Activated CD8-positive, alpha-beta T cell treated with anti-CD3 and anti-CD28 coated beads for 36 hours (primary cell): ENCODE measurements at regions not wholly inside any gene's neighbourhood (a gene's known extent, or its start where the extent isn't known, plus 50 kb on each side); places are given as distances from the start of the nearest gene placed in this dataset.

Experiments used
- ATAC-seq: fragments of 200-7000 bp; cut with Tn5 transposase; one replicate; pipeline ENCODE4 v1.10.0; 2021; ENCODE audit warnings: mild to moderate bottlenecking, moderate library complexity
- CTCF ChIA-PET: fragments of 350-600 bp; sonication (Branson Sonifier 250); formaldehyde crosslinking; loops from one replicate; lab custom pipeline; 2021; ENCODE audit warnings: antibody characterized with exemption; lab: Charles Lee
- POLR2A ChIA-PET: fragments of 350-600 bp; sonication (Branson Sonifier 250); formaldehyde crosslinking; loops from one replicate; lab custom pipeline; 2021; ENCODE audit warnings: antibody characterized with exemption; lab: Charles Lee
- DNase-seq: peaks from one replicate; pipeline ENCODE4 v3.0.0-alpha.2; 2020
- H3K27ac Mint-ChIP-seq: one replicate; pipeline ENCODE4 v1.8.0; 2021; ENCODE audit warnings: mild to moderate bottlenecking, mixed read lengths
- H3K27me3 Mint-ChIP-seq: one replicate; pipeline ENCODE4 v1.8.0; 2021; ENCODE audit warnings: mixed read lengths
- H3K36me3 Mint-ChIP-seq: one replicate; pipeline ENCODE4 v1.8.0; 2021; ENCODE audit warnings: low read depth, mixed read lengths
- H3K4me1 Mint-ChIP-seq: one replicate; pipeline ENCODE4 v1.8.0; 2021; ENCODE audit warnings: low read depth, mixed read lengths
- H3K4me3 Mint-ChIP-seq: one replicate; pipeline ENCODE4 v1.8.0; 2021; ENCODE audit warnings: mild to moderate bottlenecking, moderate library complexity, mixed read lengths
- H3K9me3 Mint-ChIP-seq: one replicate; pipeline ENCODE4 v1.8.0; 2021; ENCODE audit warnings: mixed read lengths
- intact Hi-C: fragments of 100-400 bp; cut with micrococcal nuclease; formaldehyde crosslinking; loops from one replicate; pipeline ENCODE4 v1.10.0; 2022
- TF ChIP-seq, protein P1 (sequence below): fragments of 200-600 bp; IDR thresholded peaks from one replicate; pipeline ENCODE4 v1.8.0; 2022; ENCODE audit warnings: antibody characterized with exemption, mild to moderate bottlenecking

DNA sequence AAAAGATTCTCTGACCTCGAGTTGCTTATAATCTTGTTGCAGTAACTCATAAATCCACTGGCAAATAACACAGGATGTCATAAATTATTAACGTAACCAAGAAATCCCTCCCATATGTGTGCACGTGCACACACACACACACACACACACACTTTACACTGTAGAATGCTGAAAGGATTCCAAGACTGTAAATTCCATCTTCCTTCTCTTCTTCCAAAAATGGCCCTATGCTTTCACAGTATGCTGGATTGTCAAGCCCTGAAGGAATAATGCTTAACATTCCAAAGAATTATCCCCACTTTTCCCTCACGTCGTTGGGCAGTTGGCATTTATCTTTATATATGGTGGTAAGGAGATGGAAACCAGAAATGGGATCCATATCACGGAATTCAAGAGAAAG is 117.5 kb upstream of the CRIM1 start:
- H3K36me3 Mint-ChIP-seq, result peaks cover 10% of the 10 kb centered on the region
- H3K4me1 Mint-ChIP-seq, result peaks cover 53% of the 10 kb centered on the region
- H3K9me3 Mint-ChIP-seq, result peaks cover 9% of the 10 kb centered on the region
- DNase-seq (no peak), ATAC-seq (no peak)
- ChIA-PET POLR2A (no interaction called here), CTCF (no interaction called here)
- intact Hi-C loops, result no loop called here
- H3K4me3 Mint-ChIP-seq, result no peak overlapping the region
- TF ChIP-seq, protein P1, sequence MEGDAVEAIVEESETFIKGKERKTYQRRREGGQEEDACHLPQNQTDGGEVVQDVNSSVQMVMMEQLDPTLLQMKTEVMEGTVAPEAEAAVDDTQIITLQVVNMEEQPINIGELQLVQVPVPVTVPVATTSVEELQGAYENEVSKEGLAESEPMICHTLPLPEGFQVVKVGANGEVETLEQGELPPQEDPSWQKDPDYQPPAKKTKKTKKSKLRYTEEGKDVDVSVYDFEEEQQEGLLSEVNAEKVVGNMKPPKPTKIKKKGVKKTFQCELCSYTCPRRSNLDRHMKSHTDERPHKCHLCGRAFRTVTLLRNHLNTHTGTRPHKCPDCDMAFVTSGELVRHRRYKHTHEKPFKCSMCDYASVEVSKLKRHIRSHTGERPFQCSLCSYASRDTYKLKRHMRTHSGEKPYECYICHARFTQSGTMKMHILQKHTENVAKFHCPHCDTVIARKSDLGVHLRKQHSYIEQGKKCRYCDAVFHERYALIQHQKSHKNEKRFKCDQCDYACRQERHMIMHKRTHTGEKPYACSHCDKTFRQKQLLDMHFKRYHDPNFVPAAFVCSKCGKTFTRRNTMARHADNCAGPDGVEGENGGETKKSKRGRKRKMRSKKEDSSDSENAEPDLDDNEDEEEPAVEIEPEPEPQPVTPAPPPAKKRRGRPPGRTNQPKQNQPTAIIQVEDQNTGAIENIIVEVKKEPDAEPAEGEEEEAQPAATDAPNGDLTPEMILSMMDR, result no peak
- no peak overlapping the region for H3K27ac Mint-ChIP-seq
- H3K27me3 Mint-ChIP-seq, result peaks cover 6% of the 10 kb centered on the region

DNA sequence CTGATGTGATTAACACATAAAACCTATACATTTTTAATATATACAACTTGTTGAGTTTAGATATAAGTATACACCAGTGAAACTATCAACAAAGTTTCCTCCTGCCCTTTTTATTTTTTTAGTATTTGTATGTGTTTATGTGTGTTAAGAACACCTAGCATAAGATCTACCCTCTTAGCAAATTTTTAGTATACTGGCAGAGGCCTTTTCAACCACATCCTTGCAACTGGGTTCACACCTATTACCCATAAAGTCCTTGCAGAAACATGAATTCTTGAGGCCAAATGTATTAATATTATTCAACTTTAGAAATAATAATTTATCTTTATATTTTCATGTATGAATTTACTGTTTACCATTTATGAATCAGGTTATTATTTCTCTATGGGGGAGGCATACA is 119.7 kb upstream of the CRIM1 start:
- ChIA-PET CTCF (no interaction called here), POLR2A (no interaction called here)
- ATAC-seq (no peak), DNase-seq (no peak)
- intact Hi-C loops, result no loop called here
- TF ChIP-seq, protein P1, result no peak
- peaks cover 10% of the 10 kb centered on the region for H3K9me3 Mint-ChIP-seq
- peaks cover 32% of the 10 kb centered on the region for H3K4me1 Mint-ChIP-seq
- H3K27ac Mint-ChIP-seq, result no peak overlapping the region
- no peak overlapping the region for H3K4me3 Mint-ChIP-seq
- peaks cover 10% of the 10 kb centered on the region for H3K36me3 Mint-ChIP-seq
- peaks cover 9% of the 10 kb centered on the region for H3K27me3 Mint-ChIP-seq

DNA sequence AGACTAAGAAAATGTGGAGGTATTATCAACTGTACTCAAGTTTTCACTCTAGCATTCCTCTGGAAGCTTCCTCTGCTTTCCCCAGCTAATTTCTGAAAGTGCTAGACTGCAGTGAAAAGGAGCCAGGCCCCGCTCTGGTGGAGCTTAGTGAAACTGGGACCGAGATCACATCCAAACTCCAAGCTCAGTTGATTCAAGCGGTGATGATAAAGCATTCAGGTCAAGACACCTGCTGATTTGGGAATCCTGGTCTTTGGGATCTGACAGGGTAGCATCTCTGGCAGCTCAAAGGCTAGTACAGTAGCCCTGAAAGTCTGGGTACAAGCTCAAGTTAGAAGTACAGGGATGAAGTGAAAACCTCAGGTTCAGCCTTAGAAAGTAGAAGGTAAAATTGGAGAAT is 120.2 kb upstream of the CRIM1 start:
- CTCF ChIA-PET, result no interaction called here
- no peak overlapping the region for H3K4me3 Mint-ChIP-seq
- POLR2A ChIA-PET, result no interaction called here
- H3K36me3 Mint-ChIP-seq, result peaks cover 10% of the 10 kb centered on the region
- intact Hi-C loops, result no loop called here
- peaks cover 9% of the 10 kb centered on the region for H3K27me3 Mint-ChIP-seq
- H3K27ac Mint-ChIP-seq, result no peak overlapping the region
- peaks cover 10% of the 10 kb centered on the region for H3K9me3 Mint-ChIP-seq
- H3K4me1 Mint-ChIP-seq, result peaks cover 28% of the 10 kb centered on the region
- ATAC-seq (no peak), DNase-seq (no peak)
- TF ChIP-seq, protein P1, result no peak

DNA sequence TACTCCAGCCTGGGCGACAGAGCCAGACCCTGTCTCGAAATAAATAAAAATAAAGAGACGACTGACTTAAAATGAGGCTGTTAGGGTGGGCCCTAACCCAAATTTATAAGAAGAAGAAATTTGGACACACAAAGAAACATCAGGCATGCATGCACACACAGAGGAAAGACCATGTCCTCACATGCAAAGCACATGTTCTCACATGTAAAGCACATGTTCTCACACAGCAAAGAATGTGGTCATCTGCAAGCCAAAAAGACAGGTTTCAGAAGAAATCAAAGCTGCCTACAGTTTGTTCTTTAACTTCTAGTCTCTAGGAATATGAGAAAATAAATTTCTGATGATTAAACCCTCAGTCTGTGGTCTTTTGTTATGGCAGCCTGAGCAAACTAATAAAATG is 132.3 kb upstream of the CRIM1 start:
- ChIA-PET POLR2A (no interaction called here), CTCF (no interaction called here)
- TF ChIP-seq, protein P1, result no peak
- H3K4me3 Mint-ChIP-seq, result no peak overlapping the region
- ATAC-seq (no peak), DNase-seq (no peak)
- no peaks in the 10 kb centered on the region for H3K4me1 Mint-ChIP-seq
- intact Hi-C loops, result no loop called here
- H3K36me3 Mint-ChIP-seq, result no peaks in the 10 kb centered on the region
- no peaks in the 10 kb centered on the region for H3K27me3 Mint-ChIP-seq
- no peak overlapping the region for H3K27ac Mint-ChIP-seq
- H3K9me3 Mint-ChIP-seq, result peaks cover under 1% of the 10 kb centered on the region

DNA sequence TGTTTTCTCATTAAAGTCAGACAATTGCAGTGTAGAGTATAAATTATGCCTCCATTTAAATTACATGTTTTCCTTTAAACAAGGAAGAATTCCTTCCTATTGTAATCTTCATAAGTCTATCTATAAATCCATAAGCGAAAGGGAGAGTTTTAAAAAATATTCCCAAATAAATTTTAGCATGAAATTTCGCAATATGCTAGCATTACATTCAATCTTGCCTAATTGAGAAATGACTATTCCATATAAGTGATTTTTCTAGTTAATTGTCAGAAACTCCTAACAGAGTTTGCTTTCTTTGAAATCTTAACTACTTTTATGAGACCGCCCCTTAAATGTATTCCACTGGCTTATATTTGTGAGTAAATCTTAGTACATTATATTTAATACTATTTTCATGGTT is 133.1 kb upstream of the CRIM1 start:
- intact Hi-C loops, result no loop called here
- H3K4me1 Mint-ChIP-seq, result no peaks in the 10 kb centered on the region
- H3K4me3 Mint-ChIP-seq, result no peak overlapping the region
- POLR2A ChIA-PET, result interaction anchor here (0.6 kb wide), 1 partner anchor 1207 kb away, joined by 3 read pairs; no protein-coding TSS in a partner anchor
- no peak overlapping the region for H3K27ac Mint-ChIP-seq
- TF ChIP-seq, protein P1, result no peak
- no peaks in the 10 kb centered on the region for H3K27me3 Mint-ChIP-seq
- ATAC-seq (no peak), DNase-seq (no peak)
- peaks cover 2% of the 10 kb centered on the region for H3K9me3 Mint-ChIP-seq
- no peaks in the 10 kb centered on the region for H3K36me3 Mint-ChIP-seq
- CTCF ChIA-PET, result no interaction called here
